GM12875 (cell line): ENCODE measurements at regions not wholly inside any gene's neighbourhood (a gene's known extent, or its start where the extent isn't known, plus 50 kb on each side); places are given as distances from the start of the nearest gene placed in this dataset.

ENCODE experiments used
- H3K4me3 ChIP-seq: one replicate; pipeline ENCODE4 v1.5.1; 2011; ENCODE audit warnings: low read depth, low read length, control low read depth
- TF ChIP-seq, protein P1 (sequence below): IDR thresholded peaks from 2 replicates; pipeline ENCODE4 v1.5.1; 2011; ENCODE audit warnings: low read depth, mild to moderate bottlenecking, control low read depth, inconsistent platforms, low read length, moderate library complexity, borderline replicate concordance; ENCODE audit not compliant: insufficient read depth

DNA sequence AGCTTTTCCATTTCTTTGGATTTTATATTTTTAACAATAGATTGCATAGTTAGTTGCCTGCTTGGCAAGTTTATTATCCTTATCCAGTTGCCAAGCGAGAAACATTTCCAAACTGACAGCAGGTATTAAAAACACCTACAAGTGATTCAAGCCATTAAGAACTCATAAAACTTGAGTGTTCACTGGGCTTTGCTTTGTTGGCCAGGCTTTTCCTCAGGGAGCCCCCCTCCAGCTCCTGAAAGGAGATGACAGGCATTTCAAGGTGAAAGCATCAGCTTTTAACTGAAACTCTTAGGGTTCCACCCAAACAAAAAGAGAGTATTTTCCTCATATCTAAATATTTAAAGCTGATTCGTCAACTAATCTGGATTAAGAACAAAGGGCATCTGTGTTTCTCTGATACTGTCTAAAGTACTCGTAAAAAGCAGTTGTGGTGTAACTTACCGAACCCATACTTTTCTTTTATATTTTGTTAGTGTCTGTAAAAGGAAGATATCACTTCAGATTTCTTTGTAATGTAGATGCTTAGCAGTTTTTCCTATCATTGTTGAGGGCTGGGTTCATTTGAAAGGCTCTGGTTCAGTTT, 363.4 kb downstream of the OTOL1 start:
- TF ChIP-seq, protein P1, sequence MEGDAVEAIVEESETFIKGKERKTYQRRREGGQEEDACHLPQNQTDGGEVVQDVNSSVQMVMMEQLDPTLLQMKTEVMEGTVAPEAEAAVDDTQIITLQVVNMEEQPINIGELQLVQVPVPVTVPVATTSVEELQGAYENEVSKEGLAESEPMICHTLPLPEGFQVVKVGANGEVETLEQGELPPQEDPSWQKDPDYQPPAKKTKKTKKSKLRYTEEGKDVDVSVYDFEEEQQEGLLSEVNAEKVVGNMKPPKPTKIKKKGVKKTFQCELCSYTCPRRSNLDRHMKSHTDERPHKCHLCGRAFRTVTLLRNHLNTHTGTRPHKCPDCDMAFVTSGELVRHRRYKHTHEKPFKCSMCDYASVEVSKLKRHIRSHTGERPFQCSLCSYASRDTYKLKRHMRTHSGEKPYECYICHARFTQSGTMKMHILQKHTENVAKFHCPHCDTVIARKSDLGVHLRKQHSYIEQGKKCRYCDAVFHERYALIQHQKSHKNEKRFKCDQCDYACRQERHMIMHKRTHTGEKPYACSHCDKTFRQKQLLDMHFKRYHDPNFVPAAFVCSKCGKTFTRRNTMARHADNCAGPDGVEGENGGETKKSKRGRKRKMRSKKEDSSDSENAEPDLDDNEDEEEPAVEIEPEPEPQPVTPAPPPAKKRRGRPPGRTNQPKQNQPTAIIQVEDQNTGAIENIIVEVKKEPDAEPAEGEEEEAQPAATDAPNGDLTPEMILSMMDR, result no peak

DNA sequence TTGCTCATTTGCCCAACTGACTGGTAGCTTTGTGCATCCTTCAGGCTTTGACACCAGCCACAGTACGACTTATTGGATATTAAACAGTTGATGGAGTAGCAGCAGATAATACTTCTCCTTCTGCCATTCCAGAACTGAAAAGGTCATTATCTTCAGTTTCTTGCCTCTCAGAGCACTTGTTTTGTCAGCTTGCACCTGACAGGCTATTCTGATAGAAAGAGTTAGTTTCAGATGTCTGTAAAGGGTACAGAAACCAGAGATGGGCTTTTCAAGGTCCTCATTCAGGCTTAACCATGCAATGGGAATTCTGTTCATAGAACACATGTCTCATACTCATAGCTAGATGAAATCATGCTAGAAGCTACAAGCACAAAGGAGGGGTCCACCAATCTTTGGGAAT, 367.2 kb downstream of the OTOL1 start:
- TF ChIP-seq, protein P1, result no peak
- no peak overlapping the region for H3K4me3 ChIP-seq

More for the DNA sequence above, 363.4 kb downstream of the OTOL1 start:
- no peak overlapping the region for H3K4me3 ChIP-seq

DNA sequence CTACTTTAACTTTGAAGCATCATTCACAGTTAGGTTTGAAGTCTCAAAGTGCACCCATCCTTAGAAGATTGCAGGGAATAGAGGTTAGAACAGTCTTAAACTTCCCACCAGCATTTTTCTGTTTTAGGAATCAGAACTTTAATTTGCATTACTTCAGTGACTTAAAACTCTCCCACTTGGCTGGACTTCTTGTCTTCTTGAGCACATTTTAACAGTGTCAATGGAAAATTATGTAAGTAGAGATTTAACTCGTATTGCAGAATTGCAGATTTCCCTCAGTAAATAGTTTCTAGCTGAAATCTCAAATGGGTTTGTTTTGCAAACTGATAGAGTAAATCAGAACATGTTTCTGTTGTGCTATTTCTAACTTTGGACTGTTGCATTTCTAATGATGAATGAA, 369.6 kb downstream of the OTOL1 start:
- TF ChIP-seq, protein P1, result no peak

DNA sequence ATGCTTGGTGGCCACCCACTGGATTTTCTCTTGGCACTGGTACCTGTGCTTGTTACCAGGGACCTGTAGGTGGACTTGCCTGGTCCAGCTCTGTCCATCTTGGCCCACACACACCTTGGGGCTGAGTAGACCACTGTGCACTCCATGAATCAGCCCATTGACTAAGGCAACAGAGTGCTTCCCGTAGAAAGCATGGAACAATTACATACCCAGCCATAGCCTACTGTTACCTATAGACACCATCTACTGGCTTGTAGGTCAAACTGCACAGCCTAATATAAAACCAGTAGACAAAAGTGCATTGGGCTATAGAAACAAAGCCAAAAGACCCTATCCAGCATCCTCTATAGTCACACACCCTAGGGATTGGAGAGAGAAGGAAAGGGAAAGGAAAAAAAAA, 378.9 kb downstream of the OTOL1 start:
- TF ChIP-seq, protein P1, result no peak
- H3K4me3 ChIP-seq, result no peak overlapping the region

More for the DNA sequence above, 369.6 kb downstream of the OTOL1 start:
- no peak overlapping the region for H3K4me3 ChIP-seq

DNA sequence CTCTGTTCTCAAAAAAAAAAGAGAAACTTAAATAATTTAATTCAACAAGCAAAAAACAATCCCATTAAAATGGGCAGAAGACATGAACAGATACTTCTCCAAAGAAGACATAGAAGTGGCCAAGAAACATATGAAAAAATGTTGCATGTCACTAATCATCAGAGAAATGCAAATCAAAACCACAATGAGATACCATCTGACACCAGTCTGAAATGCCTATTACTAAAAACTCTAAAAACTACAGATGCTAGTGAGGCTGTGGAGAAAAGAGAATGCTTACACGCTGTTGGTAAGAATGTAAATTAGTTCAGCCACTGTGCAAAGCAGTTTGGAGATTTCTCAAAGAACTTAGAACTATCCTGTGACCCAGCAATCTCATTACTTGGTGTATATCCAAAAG, 382.9 kb downstream of the OTOL1 start:
- H3K4me3 ChIP-seq, result no peak overlapping the region
- TF ChIP-seq, protein P1, result no peak

DNA sequence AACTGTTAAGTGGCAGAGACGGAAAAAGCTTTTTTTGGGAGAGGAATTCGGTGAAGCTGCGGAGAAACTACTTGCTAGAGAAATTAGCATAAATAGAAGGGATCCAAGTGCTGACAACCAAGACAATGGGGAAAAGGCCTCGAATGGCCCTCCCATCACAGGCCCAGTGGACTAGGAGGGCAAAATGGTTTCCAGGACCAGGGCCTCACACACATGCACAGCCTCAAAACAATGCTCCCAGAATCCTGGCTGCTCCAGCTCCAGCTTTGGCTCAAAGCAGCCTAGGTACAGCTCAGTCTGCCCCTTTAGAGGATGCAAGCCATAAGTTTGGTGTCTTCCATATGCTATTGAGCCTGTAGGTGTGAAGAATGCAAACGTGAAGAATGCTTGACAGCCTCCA, 388.2 kb downstream of the OTOL1 start:
- TF ChIP-seq, protein P1, result no peak
- no peak overlapping the region for H3K4me3 ChIP-seq

DNA sequence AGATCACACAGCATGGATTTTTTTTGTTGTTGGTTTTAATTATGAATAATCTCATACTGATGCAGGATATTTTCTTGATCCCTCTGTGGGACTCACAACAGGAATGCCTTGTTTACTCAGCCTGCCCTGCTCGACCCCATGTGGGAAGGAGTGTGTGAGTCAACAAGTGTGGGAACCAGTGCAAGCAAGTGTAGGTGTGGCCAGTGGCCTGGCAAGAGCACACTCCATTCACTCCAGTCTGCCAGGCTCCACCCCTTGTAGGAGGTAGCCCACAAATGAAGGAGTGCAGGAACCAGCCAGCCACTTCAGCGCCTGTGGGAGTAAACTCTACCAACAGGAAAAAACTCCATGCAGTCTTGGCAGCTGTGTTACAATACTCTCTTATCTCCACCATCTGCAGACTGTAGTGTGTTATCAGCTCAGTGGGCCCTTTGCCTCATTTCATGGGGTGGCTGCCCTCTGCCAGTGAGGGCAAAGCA, 393.6 kb downstream of the OTOL1 start:
- no peak overlapping the region for H3K4me3 ChIP-seq
- TF ChIP-seq, protein P1, result no peak
